ENCODE measurements at regions not wholly inside any gene's neighbourhood (a gene's known extent, or its start where the extent isn't known, plus 50 kb on each side); places are given as distances from the start of the nearest gene placed in this dataset.

DNA sequence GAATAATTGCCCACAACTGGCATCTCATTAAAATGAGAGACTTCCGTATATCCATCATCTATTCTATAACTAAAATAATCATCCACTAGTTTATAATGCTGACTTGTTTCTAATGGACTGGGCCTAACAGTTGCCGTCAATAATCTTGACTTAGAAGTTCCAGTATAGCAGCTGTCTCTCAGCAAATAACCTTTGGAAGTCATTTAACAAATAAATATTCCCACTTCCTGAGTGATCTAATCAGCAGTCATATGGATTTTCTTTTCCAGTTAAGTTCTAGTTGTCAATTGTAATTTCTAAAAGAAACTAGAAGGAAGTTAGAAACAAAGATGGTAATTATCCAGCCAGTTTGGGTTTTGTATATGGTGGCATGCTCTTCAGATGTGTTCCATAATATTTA, 177.8 kb downstream of the GXYLT1 start:
- TF ChIP-seq, protein P1, sequence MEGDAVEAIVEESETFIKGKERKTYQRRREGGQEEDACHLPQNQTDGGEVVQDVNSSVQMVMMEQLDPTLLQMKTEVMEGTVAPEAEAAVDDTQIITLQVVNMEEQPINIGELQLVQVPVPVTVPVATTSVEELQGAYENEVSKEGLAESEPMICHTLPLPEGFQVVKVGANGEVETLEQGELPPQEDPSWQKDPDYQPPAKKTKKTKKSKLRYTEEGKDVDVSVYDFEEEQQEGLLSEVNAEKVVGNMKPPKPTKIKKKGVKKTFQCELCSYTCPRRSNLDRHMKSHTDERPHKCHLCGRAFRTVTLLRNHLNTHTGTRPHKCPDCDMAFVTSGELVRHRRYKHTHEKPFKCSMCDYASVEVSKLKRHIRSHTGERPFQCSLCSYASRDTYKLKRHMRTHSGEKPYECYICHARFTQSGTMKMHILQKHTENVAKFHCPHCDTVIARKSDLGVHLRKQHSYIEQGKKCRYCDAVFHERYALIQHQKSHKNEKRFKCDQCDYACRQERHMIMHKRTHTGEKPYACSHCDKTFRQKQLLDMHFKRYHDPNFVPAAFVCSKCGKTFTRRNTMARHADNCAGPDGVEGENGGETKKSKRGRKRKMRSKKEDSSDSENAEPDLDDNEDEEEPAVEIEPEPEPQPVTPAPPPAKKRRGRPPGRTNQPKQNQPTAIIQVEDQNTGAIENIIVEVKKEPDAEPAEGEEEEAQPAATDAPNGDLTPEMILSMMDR (IDR thresholded peaks at IDR 0.05), result no peak
- H3K4me3 ChIP-seq, result no peak overlapping the region
- H3K9me3 ChIP-seq, result no peaks in the 10 kb centered on the region
- no peaks in the 10 kb centered on the region for H3K36me3 ChIP-seq
- no peak for ATAC-seq (ENCODE audit: insufficient number of reproducible peaks, low FRiP score, low read depth)
- no peak for DNase-seq (ENCODE audit: low spot score)
- H3K27ac ChIP-seq, result no peak overlapping the region
- H3K4me1 ChIP-seq (ENCODE audit: control insufficient read depth in 1 of 2, low read depth in 2 of 2), result peaks cover 5 to 9% of the 10 kb centered on the region in 2 donors
- H3K27me3 ChIP-seq (replicated peaks; ENCODE audit: insufficient read depth), result no peaks in the 10 kb centered on the region

DNA sequence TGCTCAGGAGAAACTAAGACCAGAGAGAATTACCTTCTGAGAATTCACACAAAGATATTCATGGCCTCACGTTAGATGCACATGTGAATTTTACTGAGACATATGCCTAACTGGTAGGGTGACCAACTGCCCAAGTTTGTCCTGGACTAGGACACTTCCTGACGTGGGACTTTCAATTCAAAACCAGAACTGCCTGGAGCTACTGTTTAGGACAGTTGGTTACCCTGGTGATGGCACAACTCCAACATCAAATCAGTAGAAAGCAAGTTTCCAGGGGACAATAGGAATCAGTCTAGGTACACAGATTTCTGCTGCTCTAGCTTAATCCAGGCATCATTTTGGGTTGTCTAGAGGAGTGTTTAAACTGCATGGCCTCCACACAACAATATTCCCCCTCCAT, 178.7 kb downstream of the GXYLT1 start:
- Histone ChIP-seq H3K36me3 (no peaks in the 10 kb centered on the region), H3K9me3 (no peaks in the 10 kb centered on the region), H3K4me1 (ENCODE audit: control insufficient read depth in 1 of 2, low read depth in 2 of 2) (peaks cover 6 to 11% of the 10 kb centered on the region in 2 donors), H3K27me3 (replicated peaks; ENCODE audit: insufficient read depth) (no peaks in the 10 kb centered on the region), H3K4me3 (no peak overlapping the region), H3K27ac (no peak overlapping the region)
- ATAC-seq (ENCODE audit: insufficient number of reproducible peaks, low FRiP score, low read depth) (no peak), DNase-seq (ENCODE audit: low spot score) (no peak)
- TF ChIP-seq, protein P1 (IDR thresholded peaks at IDR 0.05), result no peak

DNA sequence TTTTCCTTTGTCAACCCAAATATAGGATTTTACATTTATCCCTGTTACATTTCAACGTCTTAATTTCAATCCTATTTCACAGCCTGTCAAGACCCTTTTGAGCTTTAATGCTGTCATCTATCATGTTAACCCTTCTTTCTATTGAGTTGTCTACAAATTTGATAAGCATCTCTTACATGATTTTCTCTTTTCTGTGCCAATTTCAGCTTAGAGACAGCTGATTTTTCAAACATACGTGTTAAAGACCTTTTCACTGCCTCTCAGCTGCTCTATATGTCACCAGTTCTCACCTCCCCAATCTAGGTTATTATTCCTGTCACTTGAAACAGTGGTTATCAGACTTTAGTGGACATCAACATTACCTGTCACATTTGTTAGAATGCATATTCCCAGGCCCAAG, 181.3 kb downstream of the GXYLT1 start:
- no peaks in the 10 kb centered on the region for H3K36me3 ChIP-seq

DNA sequence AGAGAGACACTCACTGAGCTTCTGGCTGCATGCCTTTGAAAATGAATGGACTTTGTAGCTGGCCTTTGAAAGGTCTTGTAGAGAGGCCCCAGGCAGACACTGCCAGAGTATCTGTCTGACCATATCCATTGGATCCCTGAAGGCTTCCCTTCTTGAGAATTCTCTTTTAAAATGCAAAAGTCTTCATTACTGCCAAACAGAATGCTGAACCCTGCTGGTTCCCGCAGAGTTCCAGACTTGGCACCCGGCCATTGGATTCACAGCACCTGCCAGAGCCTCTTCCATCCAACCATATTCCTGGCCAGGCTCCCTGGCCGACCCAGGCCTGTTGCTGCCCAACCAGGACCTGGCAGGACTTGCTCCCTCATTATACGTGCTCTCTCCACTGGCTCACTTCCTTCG, 182.5 kb downstream of the GXYLT1 start:
- Histone ChIP-seq H3K36me3 (no peaks in the 10 kb centered on the region), H3K4me1 (ENCODE audit: control insufficient read depth in 1 of 2, low read depth in 2 of 2) (peaks cover 6 to 15% of the 10 kb centered on the region in 2 donors), H3K27me3 (replicated peaks; ENCODE audit: insufficient read depth) (no peaks in the 10 kb centered on the region), H3K4me3 (no peak overlapping the region), H3K9me3 (no peaks in the 10 kb centered on the region), H3K27ac (peak overlapping the region; percentile 26 to 32)
- TF ChIP-seq, protein P1 (IDR thresholded peaks at IDR 0.05), result no peak
- no peak for ATAC-seq (ENCODE audit: insufficient number of reproducible peaks, low FRiP score, low read depth)
- DNase-seq (ENCODE audit: low spot score), result no peak

More for the DNA sequence above, 181.3 kb downstream of the GXYLT1 start:
- H3K9me3 ChIP-seq, result no peaks in the 10 kb centered on the region
- ATAC-seq (ENCODE audit: insufficient number of reproducible peaks, low FRiP score, low read depth) (no peak), DNase-seq (ENCODE audit: low spot score) (no peak)
- no peaks in the 10 kb centered on the region for H3K27me3 ChIP-seq (replicated peaks; ENCODE audit: insufficient read depth)
- peaks cover 6 to 11% of the 10 kb centered on the region in 2 donors for H3K4me1 ChIP-seq (ENCODE audit: control insufficient read depth in 1 of 2, low read depth in 2 of 2)
- H3K4me3 ChIP-seq, result no peak overlapping the region
- TF ChIP-seq, protein P1 (IDR thresholded peaks at IDR 0.05), result no peak
- H3K27ac ChIP-seq, result no peak overlapping the region

DNA sequence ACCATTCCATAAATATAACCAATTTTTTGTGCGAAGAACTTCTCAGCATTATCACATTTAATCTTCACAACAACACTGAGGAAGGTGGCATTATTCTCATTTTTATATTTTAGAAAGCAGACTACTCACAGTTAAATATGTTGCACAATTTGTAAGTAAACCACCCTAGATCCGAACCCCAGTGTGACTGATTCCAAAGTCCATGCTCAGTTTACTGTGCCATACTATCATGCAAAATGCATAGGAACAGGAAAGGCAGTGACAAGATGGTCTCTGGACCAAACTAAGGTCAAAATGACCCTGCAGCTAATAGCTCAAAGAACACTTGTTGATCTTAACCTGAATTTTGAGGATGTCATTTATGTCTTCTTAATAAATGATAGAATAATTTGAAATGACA, 185.4 kb downstream of the GXYLT1 start:
- H3K27me3 ChIP-seq (replicated peaks; ENCODE audit: insufficient read depth), result no peaks in the 10 kb centered on the region
- DNase-seq (ENCODE audit: low spot score), result no peak
- no peak overlapping the region for H3K27ac ChIP-seq
- TF ChIP-seq, protein P1 (IDR thresholded peaks at IDR 0.05), result no peak
- no peaks in the 10 kb centered on the region for H3K9me3 ChIP-seq
- ATAC-seq (ENCODE audit: insufficient number of reproducible peaks, low FRiP score, low read depth), result no peak
- no peaks in the 10 kb centered on the region for H3K36me3 ChIP-seq
- no peak overlapping the region for H3K4me3 ChIP-seq
- peaks cover 19 to 33% of the 10 kb centered on the region in 2 donors for H3K4me1 ChIP-seq (ENCODE audit: control insufficient read depth in 1 of 2, low read depth in 2 of 2)
